GM19043 (cell line): ENCODE measurements at regions not wholly inside any gene's neighbourhood (a gene's known extent, or its start where the extent isn't known, plus 50 kb on each side); places are given as distances from the start of the nearest gene placed in this dataset.
"Not testable (repeated sequence)": the region's sequence is repeated elsewhere in the genome, so short reads cannot be mapped to it uniquely, and the experiment has no call there.

Experiments used
- ATAC-seq: cut with Tn5 transposase; IDR thresholded peaks from one replicate; pipeline ENCODE4 v1.9.1; 2021; ENCODE audit warnings: low read depth; ENCODE audit not compliant: unreplicated experiment

- ATAC-seq, result no peak
These were observed 99.2 kb downstream of the PSMG1 start for GRCh38 chr21:39084073-39084472.

- no peak for ATAC-seq
These were observed 99.8 kb downstream of the PSMG1 start for GRCh38 chr21:39083377-39084008.

- no peak for ATAC-seq
These were observed 100.4 kb downstream of the PSMG1 start for GRCh38 chr21:39082656-39083376.

- ATAC-seq, result no peak
These were observed 102.9 kb downstream of the PSMG1 start for GRCh38 chr21:39080366-39080765.

- no peak for ATAC-seq
These were observed 103.6 kb downstream of the PSMG1 start for GRCh38 chr21:39079617-39080016.

GRCh38 chr21:39078322-39079065 lies 104.8 kb downstream of the PSMG1 start:
- no peak for ATAC-seq

GRCh38 chr21:39077876-39078275 lies 105.4 kb downstream of the PSMG1 start:
- no peak for ATAC-seq

- no peak for ATAC-seq
These were observed 108.7 kb downstream of the PSMG1 start for GRCh38 chr21:39074508-39074907.

GRCh38 chr21:39073717-39074116 lies 109.5 kb downstream of the PSMG1 start:
- ATAC-seq, result no peak

- no peak for ATAC-seq
These were observed 110.2 kb downstream of the PSMG1 start for GRCh38 chr21:39073063-39073462.

GRCh38 chr21:39072468-39072867 lies 110.8 kb downstream of the PSMG1 start:
- no peak for ATAC-seq

GRCh38 chr21:39071623-39072214 lies 111.5 kb downstream of the PSMG1 start:
- ATAC-seq, result no peak

GRCh38 chr21:39069856-39070255 lies 113.4 kb downstream of the PSMG1 start:
- not testable (repeated sequence) for ATAC-seq

GRCh38 chr21:39066829-39067780 lies 116.1 kb downstream of the PSMG1 start:
- no peak for ATAC-seq

GRCh38 chr21:39065917-39066316 lies 117.3 kb downstream of the PSMG1 start:
- ATAC-seq, result no peak

- ATAC-seq, result no peak
These were observed 118.8 kb downstream of the PSMG1 start for GRCh38 chr21:39064325-39065012.

GRCh38 chr21:39063517-39063916 lies 119.7 kb downstream of the PSMG1 start:
- no peak for ATAC-seq

GRCh38 chr21:39062196-39062595 lies 121.1 kb downstream of the PSMG1 start:
- ATAC-seq, result no peak

- ATAC-seq, result no peak
These were observed 121.5 kb downstream of the PSMG1 start for GRCh38 chr21:39061766-39062165.
